Middle frontal gyrus (tissue), 1 donor: ENCODE measurements at regions not wholly inside any gene's neighbourhood (a gene's known extent, or its start where the extent isn't known, plus 50 kb on each side); places are given as distances from the start of the nearest gene placed in this dataset.

Experiments used
- DNase-seq: peaks from one replicate; pipeline ENCODE4 v3.0.0-alpha.2; 2015; ENCODE audit warnings: low spot score; ENCODE audit errors: extremely low spot score

GRCh38 chr15:94057305-94057704 lies 174.1 kb upstream of the MCTP2 start:
- DNase-seq = no peak

- no peak for DNase-seq
Measured at GRCh38 chr15:94056314-94056713, 175.0 kb upstream of the MCTP2 start.

- no peak for DNase-seq
Measured at GRCh38 chr15:94053626-94054025, 177.7 kb upstream of the MCTP2 start.

GRCh38 chr15:94052711-94053110 lies 178.7 kb upstream of the MCTP2 start:
- no peak for DNase-seq

GRCh38 chr15:94047566-94047965 lies 183.8 kb upstream of the MCTP2 start:
- no peak for DNase-seq

- DNase-seq = no peak
Measured at GRCh38 chr15:94042180-94042928, 189.0 kb upstream of the MCTP2 start.

- no peak for DNase-seq
Measured at GRCh38 chr15:94041746-94042145, 189.6 kb upstream of the MCTP2 start.

- no peak for DNase-seq
Measured at GRCh38 chr15:94040541-94041248, 190.7 kb upstream of the MCTP2 start.

- no peak for DNase-seq
Measured at GRCh38 chr15:94036156-94036555, 195.2 kb upstream of the MCTP2 start.

- no peak for DNase-seq
Measured at GRCh38 chr15:94033683-94034020, 197.7 kb upstream of the MCTP2 start.

- no peak for DNase-seq
Measured at GRCh38 chr15:94033014-94033682, 198.2 kb upstream of the MCTP2 start.

- no peak for DNase-seq
Measured at GRCh38 chr15:94032571-94032970, 198.8 kb upstream of the MCTP2 start.

GRCh38 chr15:94031072-94031471 lies 200.3 kb upstream of the MCTP2 start:
- no peak for DNase-seq

GRCh38 chr15:94029495-94029894 lies 201.9 kb upstream of the MCTP2 start:
- no peak for DNase-seq

GRCh38 chr15:94028809-94029208 lies 202.6 kb upstream of the MCTP2 start:
- no peak for DNase-seq

- no peak for DNase-seq
Measured at GRCh38 chr15:94028121-94028520, 203.2 kb upstream of the MCTP2 start.

- DNase-seq = no peak
Measured at GRCh38 chr15:94027581-94027980, 203.8 kb upstream of the MCTP2 start.

- no peak for DNase-seq
Measured at GRCh38 chr15:94026458-94027304, 204.7 kb upstream of the MCTP2 start.

GRCh38 chr15:94023531-94023930 lies 207.8 kb upstream of the MCTP2 start:
- no peak for DNase-seq

GRCh38 chr15:94021621-94022320 lies 209.6 kb upstream of the MCTP2 start:
- no peak for DNase-seq

- DNase-seq = no peak
Measured at GRCh38 chr15:94019062-94019461, 212.3 kb upstream of the MCTP2 start.
